ENCODE measurements at regions not wholly inside any gene's neighbourhood (a gene's known extent, or its start where the extent isn't known, plus 50 kb on each side); places are given as distances from the start of the nearest gene placed in this dataset.
"Not testable (repeated sequence)": the region's sequence is repeated elsewhere in the genome, so short reads cannot be mapped to it uniquely, and the experiment has no call there.

DNA sequence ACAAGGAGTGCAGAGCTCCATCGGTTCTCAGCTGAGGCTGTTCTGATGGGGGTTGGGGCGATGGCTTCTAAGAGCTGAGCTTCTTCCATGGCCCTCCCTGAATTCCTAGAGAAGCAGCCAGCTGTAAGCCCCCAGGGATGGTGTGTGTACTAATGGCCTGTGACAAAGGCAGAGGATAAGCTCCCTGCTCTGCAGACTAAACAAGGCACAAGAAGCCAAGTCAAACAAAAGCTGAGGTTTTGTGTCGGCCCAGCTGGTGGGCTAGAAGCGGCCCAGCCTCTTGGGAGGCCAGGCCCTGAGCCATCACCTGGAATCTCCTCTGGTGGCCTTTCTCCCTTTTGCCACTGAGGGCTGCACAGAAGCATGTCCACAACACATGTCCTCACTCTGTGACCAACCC, 75.0 kb upstream of the XPA start:
- Histone ChIP-seq H3K27me3 (replicated peaks; ENCODE audit: insufficient read depth) (peaks cover 4% of the 10 kb centered on the region; the same call in 1 of the 2 replicates), H2AFZ (no peak overlapping the region), H3K4me3 (no peak overlapping the region), H3K4me1 (ENCODE audit: insufficient read depth) (peaks cover 22% of the 10 kb centered on the region), H3K36me3 (ENCODE audit: low read depth) (no peaks in the 10 kb centered on the region), H3K27ac (no peak overlapping the region), H3K9me3 (ENCODE audit: low read depth) (no peaks in the 10 kb centered on the region), H4K20me1 (ENCODE audit: insufficient read depth) (no peaks in the 10 kb centered on the region), H3K79me2 (ENCODE audit: insufficient read depth) (no peaks in the 10 kb centered on the region), H3F3A (ENCODE audit: insufficient read depth) (peaks cover 16% of the 10 kb centered on the region), H3K9me2 (ENCODE audit: insufficient read depth) (no peaks in the 10 kb centered on the region), H3K4me2 (ENCODE audit: unreplicated experiment) (no peak overlapping the region), H3K9ac (no peak overlapping the region)
- in situ Hi-C loops (cut with MboI), result no loop called here
- TF ChIP-seq EZH2phosphoT487 (IDR thresholded peaks at IDR 0.05; ENCODE audit: insufficient read depth, low read depth) (no peak), EZH2 (IDR thresholded peaks at IDR 0.05; ENCODE audit: insufficient read depth, poor library complexity, severe bottlenecking) (no peak)
- DNase-seq, result no peak
- WGBS, 2 experiments (ENCODE audit: low coverage in 1 of 2, low lambda C conversion rate in 2 of 2, missing lambda C conversion rate in 2 of 2), result 80 to 81% methylated on average over 4 of the region's 4 CpGs

DNA sequence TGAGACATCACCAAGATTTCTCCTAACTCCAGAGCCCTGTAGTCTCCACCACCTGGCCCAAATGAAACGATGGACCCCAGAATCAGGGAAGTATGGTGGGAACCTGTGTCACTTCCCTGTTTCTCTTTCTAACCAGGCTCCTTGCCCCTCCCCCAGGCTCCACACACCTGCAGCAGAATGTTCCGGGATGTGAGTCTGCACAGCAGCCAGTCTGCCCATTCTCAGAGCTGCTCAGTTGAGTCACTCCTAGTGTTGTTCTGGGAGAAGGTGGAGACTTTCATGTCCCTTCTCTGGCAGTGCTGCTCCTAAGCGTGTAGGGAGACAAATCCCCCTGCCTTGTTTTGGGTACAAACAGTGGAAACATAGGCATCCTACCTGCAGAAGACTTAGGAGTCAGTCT, 76.0 kb upstream of the XPA start:
- WGBS, 2 experiments (ENCODE audit: low coverage in 1 of 2, low lambda C conversion rate in 2 of 2, missing lambda C conversion rate in 2 of 2), result 66 to 78% methylated on average over 3 of the region's 3 CpGs
- H3K4me1 ChIP-seq (ENCODE audit: insufficient read depth), result peaks cover 12% of the 10 kb centered on the region
- in situ Hi-C loops (cut with MboI), result no loop called here

GRCh38 chr9:97773723-97774122, 76.6 kb upstream of the XPA start:
- Histone ChIP-seq H3K4me1 (ENCODE audit: insufficient read depth) (peaks cover 8% of the 10 kb centered on the region), H4K20me1 (ENCODE audit: insufficient read depth) (no peaks in the 10 kb centered on the region), H3F3A (ENCODE audit: insufficient read depth) (0 out of 2 replicates have a peak, but pooled peaks cover 7% of the 10 kb centered on the region), H3K9me2 (ENCODE audit: insufficient read depth) (no peaks in the 10 kb centered on the region), H3K79me2 (ENCODE audit: insufficient read depth) (no peaks in the 10 kb centered on the region), H3K9me3 (ENCODE audit: low read depth) (no peaks in the 10 kb centered on the region), H3K27ac (no peak overlapping the region), H3K36me3 (ENCODE audit: low read depth) (no peaks in the 10 kb centered on the region), H2AFZ (no peak overlapping the region), H3K9ac (no peak overlapping the region), H3K4me2 (ENCODE audit: unreplicated experiment) (no peak overlapping the region), H3K27me3 (replicated peaks; ENCODE audit: insufficient read depth) (peaks cover 4% of the 10 kb centered on the region; the same call in 1 of the 2 replicates), H3K4me3 (no peak overlapping the region)
- no peak for TF ChIP-seq EZH2phosphoT487 (IDR thresholded peaks at IDR 0.05; ENCODE audit: insufficient read depth, low read depth)
- no peak for TF ChIP-seq EZH2 (IDR thresholded peaks at IDR 0.05; ENCODE audit: insufficient read depth, poor library complexity, severe bottlenecking)
- DNase-seq, result peak; percentile 70
- WGBS, 2 experiments (ENCODE audit: low coverage in 1 of 2, low lambda C conversion rate in 2 of 2, missing lambda C conversion rate in 2 of 2), result 6 to 11% methylated on average over 3 of the region's 3 CpGs
- in situ Hi-C loops (cut with MboI), result no loop called here

More for the DNA sequence above, 76.0 kb upstream of the XPA start:
- DNase-seq, result peak; percentile 38
- no peak overlapping the region for H3K9ac ChIP-seq
- no peaks in the 10 kb centered on the region for H3K36me3 ChIP-seq (ENCODE audit: low read depth)
- no peaks in the 10 kb centered on the region for H3K9me2 ChIP-seq (ENCODE audit: insufficient read depth)
- no peak for TF ChIP-seq EZH2phosphoT487 (IDR thresholded peaks at IDR 0.05; ENCODE audit: insufficient read depth, low read depth)
- H3K27ac ChIP-seq, result no peak overlapping the region
- no peak overlapping the region for H3K4me3 ChIP-seq
- no peak overlapping the region for H3K4me2 ChIP-seq (ENCODE audit: unreplicated experiment)
- no peaks in the 10 kb centered on the region for H3K79me2 ChIP-seq (ENCODE audit: insufficient read depth)
- no peaks in the 10 kb centered on the region for H4K20me1 ChIP-seq (ENCODE audit: insufficient read depth)
- H3F3A ChIP-seq (ENCODE audit: insufficient read depth), result peaks cover 12% of the 10 kb centered on the region
- no peaks in the 10 kb centered on the region for H3K9me3 ChIP-seq (ENCODE audit: low read depth)
- H2AFZ ChIP-seq, result no peak overlapping the region
- peaks cover 4% of the 10 kb centered on the region; the same call in 1 of the 2 replicates for H3K27me3 ChIP-seq (replicated peaks; ENCODE audit: insufficient read depth)

GRCh38 chr9:97774673-97775072, 77.5 kb upstream of the XPA start:
- H3K4me1 ChIP-seq (ENCODE audit: insufficient read depth), result no peaks in the 10 kb centered on the region
- no peak overlapping the region for H3K4me2 ChIP-seq (ENCODE audit: unreplicated experiment)
- DNase-seq, result no peak
- H3K9ac ChIP-seq, result no peak overlapping the region
- H3K9me2 ChIP-seq (ENCODE audit: insufficient read depth), result no peaks in the 10 kb centered on the region
- no peak overlapping the region for H3K27ac ChIP-seq
- in situ Hi-C loops (cut with MboI), result no loop called here
- no peaks in the 10 kb centered on the region for H3K9me3 ChIP-seq (ENCODE audit: low read depth)
- peaks cover 4% of the 10 kb centered on the region; the same call in 1 of the 2 replicates for H3K27me3 ChIP-seq (replicated peaks; ENCODE audit: insufficient read depth)
- no peaks in the 10 kb centered on the region for H3F3A ChIP-seq (ENCODE audit: insufficient read depth)
- no peaks in the 10 kb centered on the region for H4K20me1 ChIP-seq (ENCODE audit: insufficient read depth)
- 64 to 72% methylated on average over 3 of the region's 3 CpGs for WGBS, 2 experiments (ENCODE audit: low coverage in 1 of 2, low lambda C conversion rate in 2 of 2, missing lambda C conversion rate in 2 of 2)
- no peaks in the 10 kb centered on the region for H3K36me3 ChIP-seq (ENCODE audit: low read depth)
- no peak for TF ChIP-seq EZH2 (IDR thresholded peaks at IDR 0.05; ENCODE audit: insufficient read depth, poor library complexity, severe bottlenecking)
- TF ChIP-seq EZH2phosphoT487 (IDR thresholded peaks at IDR 0.05; ENCODE audit: insufficient read depth, low read depth), result no peak
- H2AFZ ChIP-seq, result no peak overlapping the region
- H3K79me2 ChIP-seq (ENCODE audit: insufficient read depth), result no peaks in the 10 kb centered on the region
- H3K4me3 ChIP-seq, result no peak overlapping the region

GRCh38 chr9:97778740-97779139, 74.3 kb upstream of the FOXE1 start:
- H3K9ac ChIP-seq; in situ Hi-C loops (cut with MboI); H2AFZ ChIP-seq; H3K36me3 ChIP-seq (ENCODE audit: low read depth); H3K4me1 ChIP-seq (ENCODE audit: insufficient read depth); H3K4me2 ChIP-seq (ENCODE audit: unreplicated experiment); H4K20me1 ChIP-seq (ENCODE audit: insufficient read depth); H3K79me2 ChIP-seq (ENCODE audit: insufficient read depth); H3K9me3 ChIP-seq (ENCODE audit: low read depth); H3K27ac ChIP-seq; DNase-seq; H3F3A ChIP-seq (ENCODE audit: insufficient read depth); H3K4me3 ChIP-seq; H3K9me2 ChIP-seq (ENCODE audit: insufficient read depth): not testable (repeated sequence)
- WGBS, 2 experiments (ENCODE audit: low coverage in 1 of 2, low lambda C conversion rate in 2 of 2, missing lambda C conversion rate in 2 of 2), result 46 to 48% methylated on average over 2 of the region's 2 CpGs
- H3K27me3 ChIP-seq (replicated peaks; ENCODE audit: insufficient read depth), result peaks cover 38% of the 10 kb centered on the region

All from GM23248 (cell line).